ENCODE measurements at regions not wholly inside any gene's neighbourhood (a gene's known extent, or its start where the extent isn't known, plus 50 kb on each side); places are given as distances from the start of the nearest gene placed in this dataset.

GRCh38 chr1:193325042-193325441 is 138.6 kb upstream of the B3GALT2 start:
- TF ChIP-seq CTCF (IDR thresholded peaks at IDR 0.05; ENCODE audit: partially characterized antibody, unreplicated experiment), result no peak
- Mint-ChIP-seq H3K9me3 (ENCODE audit: unreplicated experiment) (peaks cover 3% of the 10 kb centered on the region), H3K36me3 (ENCODE audit: unreplicated experiment) (peaks cover 4% of the 10 kb centered on the region), H3K4me1 (ENCODE audit: low read depth, unreplicated experiment) (no peaks in the 10 kb centered on the region), H3K4me3 (ENCODE audit: unreplicated experiment) (no peak overlapping the region), H3K27me3 (ENCODE audit: unreplicated experiment) (no peaks in the 10 kb centered on the region), H3K27ac (ENCODE audit: unreplicated experiment) (no peak overlapping the region)
- DNase-seq, result no peak

GRCh38 chr1:193322211-193322610 is 135.8 kb upstream of the B3GALT2 start:
- H3K36me3 Mint-ChIP-seq (ENCODE audit: unreplicated experiment), result peaks cover 5% of the 10 kb centered on the region
- no peak for TF ChIP-seq CTCF (IDR thresholded peaks at IDR 0.05; ENCODE audit: partially characterized antibody, unreplicated experiment)
- peaks cover 3% of the 10 kb centered on the region for H3K9me3 Mint-ChIP-seq (ENCODE audit: unreplicated experiment)
- no peaks in the 10 kb centered on the region for H3K4me1 Mint-ChIP-seq (ENCODE audit: low read depth, unreplicated experiment)
- DNase-seq, result no peak
- H3K4me3 Mint-ChIP-seq (ENCODE audit: unreplicated experiment), result no peak overlapping the region
- no peak overlapping the region for H3K27ac Mint-ChIP-seq (ENCODE audit: unreplicated experiment)
- no peaks in the 10 kb centered on the region for H3K27me3 Mint-ChIP-seq (ENCODE audit: unreplicated experiment)

- Mint-ChIP-seq H3K36me3 (ENCODE audit: unreplicated experiment) (peaks cover 5% of the 10 kb centered on the region), H3K27ac (ENCODE audit: unreplicated experiment) (no peak overlapping the region)
Observed at GRCh38 chr1:193321242-193321840, 134.9 kb upstream of the B3GALT2 start.

GRCh38 chr1:193320270-193320669 is 133.9 kb upstream of the B3GALT2 start:
- H3K27me3 Mint-ChIP-seq (ENCODE audit: unreplicated experiment), result no peaks in the 10 kb centered on the region

More at GRCh38 chr1:193321242-193321840, 134.9 kb upstream of the B3GALT2 start:
- Mint-ChIP-seq H3K4me3 (ENCODE audit: unreplicated experiment) (no peak overlapping the region), H3K9me3 (ENCODE audit: unreplicated experiment) (peaks cover 3% of the 10 kb centered on the region), H3K27me3 (ENCODE audit: unreplicated experiment) (no peaks in the 10 kb centered on the region), H3K4me1 (ENCODE audit: low read depth, unreplicated experiment) (no peaks in the 10 kb centered on the region)
- no peak for DNase-seq
- TF ChIP-seq CTCF (IDR thresholded peaks at IDR 0.05; ENCODE audit: partially characterized antibody, unreplicated experiment), result no peak

More at GRCh38 chr1:193320270-193320669, 133.9 kb upstream of the B3GALT2 start:
- DNase-seq, result no peak
- no peaks in the 10 kb centered on the region for H3K4me1 Mint-ChIP-seq (ENCODE audit: low read depth, unreplicated experiment)
- H3K36me3 Mint-ChIP-seq (ENCODE audit: unreplicated experiment), result peaks cover 5% of the 10 kb centered on the region
- H3K4me3 Mint-ChIP-seq (ENCODE audit: unreplicated experiment), result no peak overlapping the region
- no peak for TF ChIP-seq CTCF (IDR thresholded peaks at IDR 0.05; ENCODE audit: partially characterized antibody, unreplicated experiment)
- H3K9me3 Mint-ChIP-seq (ENCODE audit: unreplicated experiment), result peaks cover 3% of the 10 kb centered on the region
- H3K27ac Mint-ChIP-seq (ENCODE audit: unreplicated experiment), result no peak overlapping the region
